ENCODE measurements at regions not wholly inside any gene's neighbourhood (a gene's known extent, or its start where the extent isn't known, plus 50 kb on each side); places are given as distances from the start of the nearest gene placed in this dataset.

- TF ChIP-seq CTCF (conservative IDR thresholded peaks at IDR 0.05; ENCODE audit: low read depth, low read length): no peak
- TF ChIP-seq RCOR1 (IDR thresholded peaks at IDR 0.05; ENCODE audit: insufficient replicate concordance, low read length): no peak
- TF ChIP-seq SMC3 (IDR thresholded peaks at IDR 0.05; ENCODE audit: low read depth, low read length): no peak
- no peak for TF ChIP-seq CEBPB (IDR thresholded peaks at IDR 0.05; ENCODE audit: low read depth, low read length)
- no peak for TF ChIP-seq USF2 (IDR thresholded peaks at IDR 0.05; ENCODE audit: low read depth, low read length)
- no peak for TF ChIP-seq BHLHE40 (IDR thresholded peaks at IDR 0.05; ENCODE audit: low read depth, low read length)
- no peak for TF ChIP-seq POLR2A (IDR thresholded peaks at IDR 0.05; ENCODE audit: low read depth, low read length)
- TF ChIP-seq RFX5 (IDR thresholded peaks at IDR 0.05; ENCODE audit: low read depth, low read length): no peak
- TF ChIP-seq NFE2L2 (IDR thresholded peaks at IDR 0.05; ENCODE audit: low read depth, low read length): no peak
- no peak for TF ChIP-seq ELK1 (IDR thresholded peaks at IDR 0.05; ENCODE audit: borderline replicate concordance, low read depth, low read length)
- no peak for TF ChIP-seq RAD21 (IDR thresholded peaks at IDR 0.05; ENCODE audit: low read length)
- TF ChIP-seq MXI1 (IDR thresholded peaks at IDR 0.05; ENCODE audit: borderline replicate concordance, low read depth, low read length): no peak
- TF ChIP-seq FOS (IDR thresholded peaks at IDR 0.05; ENCODE audit: low read depth, low read length): no peak
Measured at GRCh38 chr11:112336356-112336886, 75.8 kb upstream of the PLET1 start.
